ENCODE measurements at regions not wholly inside any gene's neighbourhood (a gene's known extent, or its start where the extent isn't known, plus 50 kb on each side); places are given as distances from the start of the nearest gene placed in this dataset.

DNA sequence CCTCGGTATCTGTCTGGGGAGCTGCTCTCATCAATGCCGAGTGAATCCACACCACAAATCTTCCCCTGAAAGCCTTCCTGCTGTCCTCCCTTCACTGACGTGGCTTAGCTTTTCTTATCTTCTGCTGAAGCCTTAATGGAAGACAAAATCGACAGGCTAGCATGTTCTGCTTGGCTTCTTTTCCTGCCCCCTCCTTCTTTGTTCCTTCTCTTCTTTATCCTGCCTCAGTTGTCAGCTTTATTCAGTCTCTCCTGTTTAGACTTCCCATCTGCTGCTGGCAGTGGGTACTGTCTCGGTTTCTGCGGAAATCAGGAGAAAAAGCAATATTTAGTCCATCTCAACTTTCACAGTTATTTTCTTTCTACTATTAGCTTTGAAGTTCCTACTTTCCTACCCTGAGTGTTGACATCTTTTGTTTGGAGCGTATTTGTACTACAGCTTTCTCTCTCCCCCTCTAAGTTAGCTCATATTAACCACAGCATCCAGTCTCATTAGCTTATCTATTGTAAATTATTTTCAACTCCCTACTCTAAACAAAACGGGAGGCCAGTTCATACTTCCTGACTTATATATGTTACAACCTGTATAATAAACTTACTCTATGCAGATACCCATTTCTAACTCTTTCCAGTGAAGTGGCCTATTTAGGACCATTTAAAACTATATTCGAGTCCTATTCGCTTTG lies 226.0 kb downstream of the DACT1 start:
- DNase-seq: no peak
- no peak overlapping the region for H3K27ac Mint-ChIP-seq
- no peaks in the 10 kb centered on the region for H3K4me1 Mint-ChIP-seq
- peaks cover 0 to 27% of the 10 kb centered on the region in 2 donors for H3K27me3 Mint-ChIP-seq
- ATAC-seq (replicated peaks): no peak
- H3K4me3 Mint-ChIP-seq: no peak overlapping the region
- peaks cover 10% of the 10 kb centered on the region in 2 donors for H3K9me3 Mint-ChIP-seq
- H3K36me3 Mint-ChIP-seq: peaks cover 0 to 4% of the 10 kb centered on the region in 2 donors

DNA sequence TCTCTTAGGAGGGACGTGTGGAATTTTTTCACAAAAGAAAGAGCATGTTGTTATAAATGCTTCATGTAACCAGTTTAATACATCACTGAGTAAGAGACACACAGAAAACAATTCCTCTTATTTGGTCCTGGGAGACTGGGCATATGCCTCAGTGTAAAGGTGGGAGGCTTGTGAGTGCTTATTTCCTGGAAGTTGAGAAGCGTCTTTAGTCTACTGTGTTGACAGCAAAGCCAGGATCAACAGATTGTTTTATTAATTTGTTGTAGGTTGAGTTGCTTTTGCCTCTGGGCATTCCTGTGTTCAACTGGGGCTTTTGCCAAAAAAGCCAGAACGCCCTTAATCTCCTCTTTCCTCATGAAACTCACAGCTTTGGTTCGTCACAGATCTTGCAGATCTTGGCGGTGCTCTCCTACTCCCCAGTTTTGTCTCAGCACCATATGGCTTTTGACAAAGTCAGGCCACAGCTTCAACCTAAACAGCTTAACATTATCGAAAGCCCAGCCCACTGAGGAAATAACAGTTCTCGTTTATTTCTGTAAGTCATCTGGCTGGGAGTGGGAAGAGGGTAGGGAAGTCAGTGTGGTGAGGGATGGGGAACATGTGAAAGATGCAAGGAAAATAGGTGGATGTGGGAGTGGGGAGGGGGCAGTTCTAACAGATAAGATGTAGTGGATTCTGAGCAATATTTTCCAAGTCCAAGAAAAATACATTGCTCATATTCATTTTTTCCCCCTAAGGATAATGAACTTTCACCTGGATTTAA lies 227.2 kb downstream of the DACT1 start:
- H3K9me3 Mint-ChIP-seq: peaks cover under 1 to 1% of the 10 kb centered on the region in 2 donors
- H3K4me1 Mint-ChIP-seq: no peaks in the 10 kb centered on the region
- no peaks in the 10 kb centered on the region for H3K36me3 Mint-ChIP-seq
- H3K27ac Mint-ChIP-seq: no peak overlapping the region
- no peak overlapping the region for H3K4me3 Mint-ChIP-seq
- DNase-seq: no peak
- ATAC-seq (replicated peaks): no peak
- peaks cover 0 to 23% of the 10 kb centered on the region in 2 donors for H3K27me3 Mint-ChIP-seq

GRCh38 chr14:58865514-58866281 lies 227.9 kb downstream of the DACT1 start:
- no peak overlapping the region for H3K4me3 Mint-ChIP-seq
- H3K9me3 Mint-ChIP-seq: no peaks in the 10 kb centered on the region

GRCh38 chr14:58866391-58866790 lies 228.6 kb downstream of the DACT1 start:
- H3K4me1 Mint-ChIP-seq: no peaks in the 10 kb centered on the region
- no peak for DNase-seq
- H3K27ac Mint-ChIP-seq: no peak overlapping the region

More at GRCh38 chr14:58865514-58866281, 227.9 kb downstream of the DACT1 start:
- no peaks in the 10 kb centered on the region for H3K4me1 Mint-ChIP-seq
- H3K27ac Mint-ChIP-seq: no peak overlapping the region
- no peaks in the 10 kb centered on the region for H3K36me3 Mint-ChIP-seq
- DNase-seq: no peak
- H3K27me3 Mint-ChIP-seq: peaks cover 0 to 23% of the 10 kb centered on the region in 2 donors
- no peak for ATAC-seq (replicated peaks)

GRCh38 chr14:58870961-58871360 lies 233.2 kb downstream of the DACT1 start:
- ATAC-seq (replicated peaks): no peak
- no peak for DNase-seq
- Mint-ChIP-seq H3K9me3 (no peaks in the 10 kb centered on the region), H3K27ac (no peak overlapping the region), H3K36me3 (no peaks in the 10 kb centered on the region), H3K4me3 (no peak overlapping the region), H3K27me3 (peaks cover 0 to 4% of the 10 kb centered on the region in 2 donors), H3K4me1 (no peaks in the 10 kb centered on the region)

More at GRCh38 chr14:58866391-58866790, 228.6 kb downstream of the DACT1 start:
- no peaks in the 10 kb centered on the region for H3K9me3 Mint-ChIP-seq
- H3K27me3 Mint-ChIP-seq: peaks cover 0 to 23% of the 10 kb centered on the region in 2 donors
- H3K4me3 Mint-ChIP-seq: no peak overlapping the region
- ATAC-seq (replicated peaks): no peak
- no peaks in the 10 kb centered on the region for H3K36me3 Mint-ChIP-seq

DNA sequence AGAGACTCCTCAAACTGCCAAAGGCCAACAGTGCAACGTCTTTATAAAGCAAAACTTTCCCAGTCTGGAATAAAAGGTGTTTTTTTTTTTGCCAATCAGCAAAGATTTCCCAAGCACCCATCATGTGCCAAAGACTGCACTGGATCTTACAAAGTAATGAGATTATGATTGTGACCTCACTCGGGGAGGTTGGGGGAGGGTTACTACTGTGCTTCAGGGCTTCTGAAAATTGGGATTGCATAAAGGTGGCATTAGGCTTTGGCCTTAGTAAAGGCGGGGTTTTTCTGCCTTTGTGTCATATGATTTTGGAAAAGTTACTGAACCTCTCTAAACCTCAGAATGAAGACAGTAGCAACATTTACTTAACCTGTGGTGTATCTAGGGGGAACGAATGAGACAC lies 233.8 kb downstream of the DACT1 start:
- Mint-ChIP-seq H3K36me3 (no peaks in the 10 kb centered on the region), H3K27ac (no peak overlapping the region), H3K4me3 (no peak overlapping the region), H3K4me1 (no peaks in the 10 kb centered on the region), H3K27me3 (peaks cover 0 to 4% of the 10 kb centered on the region in 2 donors), H3K9me3 (no peaks in the 10 kb centered on the region)
- DNase-seq (no peak), ATAC-seq (replicated peaks) (no peak)

GRCh38 chr14:58872061-58872460 lies 234.3 kb downstream of the DACT1 start:
- Mint-ChIP-seq H3K9me3 (no peaks in the 10 kb centered on the region), H3K36me3 (no peaks in the 10 kb centered on the region), H3K4me3 (no peak overlapping the region), H3K27ac (no peak overlapping the region), H3K27me3 (peaks cover 0 to 4% of the 10 kb centered on the region in 2 donors), H3K4me1 (no peaks in the 10 kb centered on the region)
- ATAC-seq (replicated peaks) (no peak), DNase-seq (no peak)

GRCh38 chr14:58873228-58873953 lies 235.6 kb downstream of the DACT1 start:
- H3K36me3 Mint-ChIP-seq: no peaks in the 10 kb centered on the region
- H3K27ac Mint-ChIP-seq: no peak overlapping the region
- DNase-seq (no peak), ATAC-seq (replicated peaks) (no peak)
- no peaks in the 10 kb centered on the region for H3K4me1 Mint-ChIP-seq
- H3K9me3 Mint-ChIP-seq: no peaks in the 10 kb centered on the region
- H3K4me3 Mint-ChIP-seq: no peak overlapping the region
- H3K27me3 Mint-ChIP-seq: no peaks in the 10 kb centered on the region

DNA sequence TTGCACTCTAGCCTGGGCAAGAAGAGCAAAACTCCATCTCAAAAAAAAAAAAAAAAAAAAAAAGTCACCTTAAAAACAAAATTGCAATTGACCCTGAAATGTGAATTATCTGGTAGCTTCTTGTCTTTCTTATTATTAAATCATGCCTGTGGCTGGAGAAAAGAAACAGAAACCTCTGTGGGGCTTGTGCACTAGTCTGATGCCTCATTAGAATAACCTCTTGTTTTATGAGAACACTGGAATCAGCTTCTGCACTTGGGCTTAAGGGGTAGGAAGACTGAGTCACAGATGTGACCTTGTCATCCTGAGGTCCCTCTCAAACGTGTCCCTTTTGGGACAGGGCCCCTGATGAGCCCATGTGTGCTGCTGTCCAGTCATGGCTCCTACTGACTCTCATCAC lies 237.9 kb downstream of the DACT1 start:
- no peaks in the 10 kb centered on the region for H3K36me3 Mint-ChIP-seq
- no peaks in the 10 kb centered on the region for H3K27me3 Mint-ChIP-seq

DNA sequence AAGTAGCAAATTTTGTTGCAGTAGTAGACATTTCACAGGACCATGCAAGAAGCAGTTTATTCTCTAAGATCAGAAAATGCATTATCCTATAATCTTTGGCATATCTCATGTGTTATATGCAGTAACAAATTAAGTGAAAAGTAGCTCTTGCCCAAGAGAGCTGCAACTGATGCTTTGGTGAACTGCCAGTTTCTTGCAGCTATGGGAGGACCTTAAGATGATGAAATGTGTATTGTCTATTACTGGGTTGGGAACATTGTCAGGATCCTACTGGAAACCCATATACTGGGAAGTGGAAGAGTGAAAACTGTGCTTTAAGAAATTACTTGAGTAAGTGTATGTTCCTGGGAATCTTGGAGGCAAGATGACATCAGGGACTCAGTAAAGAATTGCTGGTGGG lies 238.8 kb downstream of the DACT1 start:
- no peaks in the 10 kb centered on the region for H3K4me1 Mint-ChIP-seq
- no peaks in the 10 kb centered on the region for H3K36me3 Mint-ChIP-seq
- H3K9me3 Mint-ChIP-seq: peaks cover 0 to 1% of the 10 kb centered on the region in 2 donors
- no peak overlapping the region for H3K4me3 Mint-ChIP-seq
- H3K27ac Mint-ChIP-seq: no peak overlapping the region
- ATAC-seq (replicated peaks): no peak
- no peak for DNase-seq
- H3K27me3 Mint-ChIP-seq: no peaks in the 10 kb centered on the region

More for the DNA sequence above, 237.9 kb downstream of the DACT1 start:
- no peak for ATAC-seq (replicated peaks)
- no peak for DNase-seq
- Mint-ChIP-seq H3K4me1 (no peaks in the 10 kb centered on the region), H3K27ac (no peak overlapping the region), H3K4me3 (no peak overlapping the region), H3K9me3 (peaks cover 0 to 1% of the 10 kb centered on the region in 2 donors)

GRCh38 chr14:58878439-58879139 lies 240.8 kb downstream of the DACT1 start:
- Mint-ChIP-seq H3K36me3 (no peaks in the 10 kb centered on the region), H3K27ac (no peak overlapping the region), H3K4me1 (no peaks in the 10 kb centered on the region), H3K4me3 (no peak overlapping the region), H3K9me3 (peaks cover 0 to 1% of the 10 kb centered on the region in 2 donors), H3K27me3 (no peaks in the 10 kb centered on the region)
- DNase-seq (no peak), ATAC-seq (replicated peaks) (no peak)

GRCh38 chr14:58881433-58881832 lies 243.7 kb downstream of the DACT1 start:
- peaks cover 0 to 3% of the 10 kb centered on the region in 2 donors for H3K9me3 Mint-ChIP-seq
- ATAC-seq (replicated peaks): no peak
- no peak overlapping the region for H3K27ac Mint-ChIP-seq
- no peak overlapping the region for H3K4me3 Mint-ChIP-seq
- no peaks in the 10 kb centered on the region for H3K36me3 Mint-ChIP-seq
- H3K4me1 Mint-ChIP-seq: no peaks in the 10 kb centered on the region
- DNase-seq: no peak
- no peaks in the 10 kb centered on the region for H3K27me3 Mint-ChIP-seq

DNA sequence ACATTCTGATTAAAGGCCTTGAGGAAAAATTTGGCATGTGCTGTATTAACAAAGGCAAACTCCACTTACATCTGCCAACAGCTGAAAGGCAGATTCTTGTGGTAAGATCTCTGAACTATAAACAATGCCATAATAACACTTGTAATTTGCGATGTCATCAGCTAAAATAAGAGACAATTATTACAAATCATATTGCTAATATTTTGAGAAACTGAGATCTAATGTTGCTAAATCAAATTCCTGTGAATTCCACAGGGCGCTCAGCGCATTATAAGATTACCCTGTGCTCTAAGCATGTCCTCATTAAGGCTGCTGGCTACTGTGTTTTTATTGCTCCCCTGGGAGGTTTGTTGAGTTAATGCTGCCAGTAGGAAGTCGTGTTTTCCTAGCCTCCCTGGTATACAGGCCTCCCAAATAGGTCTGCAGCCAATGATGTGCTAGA lies 244.8 kb downstream of the DACT1 start:
- no peaks in the 10 kb centered on the region for H3K27me3 Mint-ChIP-seq
- H3K36me3 Mint-ChIP-seq: no peaks in the 10 kb centered on the region
- DNase-seq (no peak), ATAC-seq (replicated peaks) (no peak)
- H3K4me1 Mint-ChIP-seq: no peaks in the 10 kb centered on the region
- H3K27ac Mint-ChIP-seq: no peak overlapping the region
- H3K4me3 Mint-ChIP-seq: no peak overlapping the region
- peaks cover 0 to 3% of the 10 kb centered on the region in 2 donors for H3K9me3 Mint-ChIP-seq
